D341Med (cell line): ENCODE measurements at regions not wholly inside any gene's neighbourhood (a gene's known extent, or its start where the extent isn't known, plus 50 kb on each side); places are given as distances from the start of the nearest gene placed in this dataset.

Experiments used
- DNase-seq: peaks from one replicate; pipeline ENCODE4 v3.0.0; 2012; ENCODE audit warnings: low spot score

DNA sequence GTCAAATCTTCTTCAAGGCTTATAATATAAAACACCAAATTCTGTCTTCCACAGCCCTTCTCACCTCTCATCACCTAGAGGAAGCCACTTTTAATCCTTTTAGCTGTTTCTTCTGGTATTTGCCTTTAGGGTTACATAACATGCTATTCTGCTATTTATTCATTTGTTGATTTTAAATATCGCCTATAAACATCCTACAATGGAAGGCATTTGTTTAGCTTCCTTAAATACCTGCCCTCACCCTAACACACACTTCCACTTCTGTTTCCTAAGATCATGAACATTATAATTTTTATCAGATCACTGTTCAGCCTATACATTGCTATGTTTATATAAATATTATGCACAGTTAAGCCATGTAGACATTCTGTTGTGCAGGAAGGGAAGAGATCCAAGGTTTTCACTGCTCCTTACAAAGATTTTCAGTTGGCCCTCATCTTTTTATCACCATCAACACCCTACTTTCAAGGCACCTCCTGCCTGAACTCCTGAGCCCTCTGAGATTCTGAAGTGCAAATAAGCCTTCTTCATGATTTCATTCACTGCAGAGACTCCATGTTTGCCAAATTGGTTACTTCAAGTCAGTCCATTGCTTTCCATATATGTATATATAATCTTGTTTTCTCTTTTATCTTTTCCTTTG lies 356.9 kb upstream of the ACTBL2 start:
- no peak for DNase-seq

DNA sequence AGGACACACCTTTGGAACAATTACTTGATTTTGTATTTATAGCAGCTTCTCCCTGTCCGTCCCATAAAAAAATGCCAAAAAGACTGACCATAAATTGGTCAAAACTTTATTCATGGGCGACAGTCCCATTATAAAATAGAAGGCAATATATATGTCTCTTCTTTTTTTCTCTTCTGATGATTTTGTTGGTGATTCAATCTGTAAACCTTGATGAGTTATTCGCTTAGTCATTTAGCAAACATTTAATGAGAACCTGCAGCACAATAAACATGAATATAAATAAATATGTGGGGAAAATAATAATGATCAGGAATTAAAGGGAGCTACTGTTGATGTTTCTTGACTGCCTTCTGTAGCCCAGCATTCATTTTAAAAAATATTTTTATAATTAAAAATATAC lies 356.4 kb upstream of the ACTBL2 start:
- no peak for DNase-seq

DNA sequence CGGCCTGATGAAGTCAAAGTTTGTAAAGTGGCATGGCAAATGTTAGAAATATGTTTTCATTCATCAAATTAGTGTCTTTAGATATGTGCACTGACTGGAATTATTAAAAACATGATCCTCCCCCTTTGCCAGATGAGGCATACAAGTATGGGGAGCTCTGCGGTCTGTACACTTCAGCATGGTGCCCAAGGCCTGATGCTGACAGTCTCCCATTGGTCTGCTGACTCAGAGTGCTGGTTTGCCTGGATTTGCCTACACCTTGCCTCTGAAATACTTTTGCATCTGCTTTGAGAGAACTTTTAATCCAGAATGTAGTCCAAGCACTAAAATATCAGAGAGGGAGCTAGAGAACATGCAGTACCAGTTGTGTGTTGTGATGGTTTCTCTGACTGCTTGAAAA lies 354.3 kb upstream of the ACTBL2 start:
- DNase-seq: no peak

DNA sequence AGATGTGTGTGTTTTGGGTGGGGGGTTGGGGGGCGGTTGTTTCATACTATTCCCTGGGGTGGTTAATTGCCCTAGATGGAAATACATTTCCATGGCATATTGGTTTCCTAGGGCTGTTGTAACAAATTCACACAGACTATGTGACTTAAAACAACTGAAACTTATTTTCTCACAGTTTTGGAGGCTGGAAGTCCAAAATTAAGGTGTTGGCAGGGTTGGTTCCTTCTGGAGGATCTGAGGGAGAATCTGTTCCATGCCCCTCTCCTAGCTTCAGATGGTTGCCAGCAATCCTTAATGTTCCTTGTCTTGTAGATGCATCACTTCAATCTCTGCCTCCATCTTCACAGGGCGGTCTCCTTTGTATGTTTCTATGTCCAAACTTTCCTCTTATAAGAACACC lies 353.7 kb upstream of the ACTBL2 start:
- no peak for DNase-seq

DNA sequence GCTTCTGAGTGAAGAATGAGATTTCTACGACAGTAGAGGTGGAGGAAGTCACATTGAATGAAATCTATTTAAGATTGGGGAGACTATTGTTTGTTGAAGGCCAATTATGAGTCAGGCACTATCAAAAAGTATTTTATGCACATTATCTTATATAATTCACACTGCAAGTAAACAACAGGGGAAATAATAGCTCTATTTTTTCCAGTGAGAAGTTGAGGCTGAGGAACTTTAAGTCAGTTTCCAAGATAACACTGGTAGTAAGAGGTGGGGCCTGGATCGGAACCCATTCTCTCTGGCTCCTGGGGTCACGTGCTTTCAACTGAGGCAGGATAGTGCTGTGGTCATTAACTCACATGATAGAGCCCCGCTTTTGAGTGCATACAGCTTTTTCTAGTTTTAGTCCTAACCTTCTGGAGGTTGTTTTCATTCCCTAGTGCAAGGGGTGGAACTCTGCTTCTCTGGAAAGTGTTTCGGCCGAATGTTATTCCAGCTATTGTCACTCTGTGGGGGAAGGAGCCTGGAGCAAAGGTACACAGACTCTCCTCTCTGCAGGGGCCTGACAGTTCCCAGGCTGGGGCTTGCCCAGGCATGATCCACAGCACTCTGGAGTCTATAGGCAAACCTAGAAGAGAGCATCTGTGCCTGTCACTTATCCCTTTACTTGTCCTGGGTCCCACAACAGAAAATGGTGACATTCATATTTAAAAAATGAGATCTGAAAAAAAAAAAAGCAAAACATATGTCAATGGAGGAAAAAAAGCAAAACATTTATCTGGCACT lies 352.4 kb upstream of the ACTBL2 start:
- peak; percentile 51 for DNase-seq

DNA sequence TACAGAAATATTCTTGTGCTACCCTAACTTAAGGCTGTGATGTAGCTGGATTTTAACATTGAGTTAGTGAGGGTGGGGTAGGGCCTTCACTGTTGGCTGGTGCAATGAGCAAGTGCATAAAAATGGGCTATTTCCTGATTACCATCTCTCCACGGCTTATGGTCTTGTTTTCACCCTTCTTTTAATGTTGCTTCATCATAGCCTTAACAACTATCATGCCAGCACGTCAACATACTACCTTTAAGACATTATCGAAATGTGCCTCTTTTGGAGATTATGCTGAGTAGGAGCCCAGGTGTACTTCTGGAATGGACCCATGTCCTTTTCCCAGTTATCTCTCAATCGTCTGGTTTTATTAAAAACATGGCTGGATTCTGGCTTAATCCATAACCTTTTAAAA lies 350.9 kb upstream of the ACTBL2 start:
- DNase-seq: no peak

DNA sequence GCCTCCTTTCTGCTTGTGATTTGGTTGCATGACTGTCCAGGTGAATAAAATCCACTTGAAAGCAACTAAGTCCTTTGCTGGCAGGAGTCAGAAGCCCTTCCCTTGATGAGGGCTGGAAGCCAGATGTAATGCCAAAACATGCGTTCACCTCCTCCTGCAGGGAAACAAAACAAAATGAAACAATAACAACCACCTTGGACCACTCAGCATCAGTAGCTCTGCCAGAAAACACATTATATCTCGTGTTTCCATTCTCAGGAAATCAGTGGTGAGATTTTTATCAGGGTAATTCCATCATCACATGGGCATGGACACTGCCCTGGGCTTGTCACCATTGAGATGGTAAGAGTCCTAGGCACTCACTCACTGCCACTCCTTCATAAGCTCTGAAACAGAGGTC lies 350.3 kb upstream of the ACTBL2 start:
- DNase-seq: no peak

DNA sequence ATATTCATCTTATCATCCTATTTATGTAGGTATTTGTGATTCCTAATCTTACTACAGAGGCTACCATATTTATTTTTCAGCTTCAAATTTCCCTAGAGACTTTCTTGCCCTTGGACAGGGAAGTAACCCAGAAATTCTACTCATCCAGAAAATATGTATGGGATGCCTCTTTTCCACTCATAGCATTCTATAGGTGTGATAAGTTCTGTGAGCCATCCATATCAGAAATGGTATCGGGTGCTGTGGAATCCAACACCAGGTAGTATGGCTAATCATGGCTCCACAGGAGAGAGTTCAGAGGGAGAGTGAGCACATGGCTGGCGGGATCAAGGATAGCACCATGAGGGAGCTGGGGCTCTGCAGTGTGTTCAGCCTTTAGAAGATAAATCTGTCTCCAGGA lies 349.3 kb upstream of the ACTBL2 start:
- DNase-seq: no peak

DNA sequence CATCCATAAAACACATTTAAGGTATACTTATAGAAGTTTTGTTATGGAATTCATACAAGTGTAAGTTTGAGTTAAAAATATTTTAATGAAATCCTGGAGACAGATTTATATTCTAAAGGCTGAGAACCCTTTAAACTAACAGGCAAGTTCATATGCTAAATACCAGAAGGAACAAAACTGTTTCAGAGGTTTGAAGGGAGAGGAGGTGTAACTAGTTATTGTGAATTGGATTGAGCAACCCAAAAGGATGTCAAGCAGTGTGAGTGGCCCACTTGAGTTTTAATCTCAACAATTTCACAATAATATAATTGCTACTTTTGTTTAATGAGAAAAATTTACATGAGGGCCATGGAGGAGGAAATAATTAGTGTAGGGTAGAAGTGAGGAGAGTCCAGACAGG lies 348.5 kb upstream of the ACTBL2 start:
- DNase-seq: no peak

DNA sequence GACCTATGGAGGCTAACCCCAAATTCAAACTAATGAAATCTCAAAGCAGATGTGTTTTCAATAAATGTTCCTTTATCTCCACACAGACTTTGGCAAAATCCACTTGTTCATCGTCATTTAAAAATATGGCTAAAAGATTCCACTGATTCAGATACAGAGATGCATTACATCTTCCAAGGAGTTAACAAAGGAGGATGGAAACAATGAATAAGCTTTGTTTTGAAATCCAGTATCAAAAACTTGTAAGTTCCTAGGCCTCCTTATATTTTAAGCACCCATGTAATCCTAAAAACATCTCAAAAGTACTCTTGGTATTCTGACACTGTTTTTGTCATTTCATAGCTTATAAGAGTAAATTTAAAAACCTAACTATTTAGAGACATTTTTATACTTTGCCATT lies 345.6 kb upstream of the ACTBL2 start:
- no peak for DNase-seq

DNA sequence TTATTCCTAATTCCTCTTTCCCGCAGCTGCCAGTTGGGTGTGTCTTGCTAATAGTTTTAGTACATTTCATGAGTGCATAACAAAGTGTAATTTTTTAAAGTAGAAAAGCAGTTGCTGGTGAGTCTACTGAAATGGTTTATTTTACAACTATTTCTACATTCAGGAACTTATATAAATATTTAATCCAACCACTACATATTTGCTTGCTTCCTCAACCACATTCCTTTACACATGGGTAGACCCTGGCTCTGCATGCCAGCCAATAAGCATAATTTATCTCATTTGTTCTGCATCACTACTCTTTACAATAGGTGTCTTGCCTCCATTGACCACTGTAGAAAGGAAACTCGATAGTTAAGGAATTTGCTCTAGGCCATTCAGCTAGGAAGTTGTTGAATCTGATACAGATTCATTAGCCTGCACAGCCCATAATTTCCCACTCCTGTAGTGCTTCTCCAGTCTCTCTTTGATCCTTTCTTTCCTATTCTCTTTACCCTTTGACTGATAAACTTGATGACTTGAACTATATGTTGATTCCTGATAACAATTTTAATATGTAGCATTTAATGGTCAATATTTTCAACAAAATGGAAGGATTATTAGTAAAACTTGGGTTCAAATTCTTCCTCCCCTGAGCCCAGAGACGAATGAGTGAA lies 342.5 kb upstream of the ACTBL2 start:
- no peak for DNase-seq

DNA sequence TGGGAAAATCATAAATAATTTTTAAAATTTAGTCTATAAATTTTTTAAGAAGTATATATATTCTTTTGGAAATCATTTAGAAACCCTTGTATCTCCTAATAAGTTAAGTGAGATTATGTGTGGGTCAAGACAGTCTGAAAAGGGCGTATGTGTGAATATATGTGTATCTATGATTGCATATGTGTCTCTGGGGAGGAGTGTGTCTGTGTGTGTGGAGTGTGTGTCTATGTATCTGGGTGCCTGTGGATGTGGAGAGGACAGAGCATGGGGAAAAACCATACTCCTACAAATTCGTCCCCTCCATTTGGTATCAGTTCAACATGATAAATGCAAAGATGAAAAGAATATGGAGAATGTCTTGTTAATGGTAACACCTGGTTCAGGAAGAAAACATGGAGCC lies 342.0 kb upstream of the ACTBL2 start:
- DNase-seq: no peak

DNA sequence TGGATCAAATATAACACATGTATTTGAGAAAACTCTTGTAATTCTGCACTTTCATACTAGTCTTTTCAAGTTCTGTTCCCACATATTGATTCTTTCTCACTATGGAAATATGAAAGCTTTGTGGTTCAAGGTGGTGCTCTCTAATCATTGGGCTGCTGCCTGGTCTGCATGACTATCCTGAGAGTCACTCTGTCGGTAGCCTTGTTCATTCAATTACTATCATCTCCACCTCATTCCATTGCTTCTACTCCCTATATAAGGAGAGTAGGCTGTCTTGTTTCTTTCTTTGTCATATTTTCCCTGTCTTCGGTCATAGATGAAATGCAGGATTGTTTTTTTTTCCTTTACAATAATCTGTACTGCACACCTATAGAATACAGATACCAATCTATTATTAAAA lies 341.4 kb upstream of the ACTBL2 start:
- DNase-seq: no peak

DNA sequence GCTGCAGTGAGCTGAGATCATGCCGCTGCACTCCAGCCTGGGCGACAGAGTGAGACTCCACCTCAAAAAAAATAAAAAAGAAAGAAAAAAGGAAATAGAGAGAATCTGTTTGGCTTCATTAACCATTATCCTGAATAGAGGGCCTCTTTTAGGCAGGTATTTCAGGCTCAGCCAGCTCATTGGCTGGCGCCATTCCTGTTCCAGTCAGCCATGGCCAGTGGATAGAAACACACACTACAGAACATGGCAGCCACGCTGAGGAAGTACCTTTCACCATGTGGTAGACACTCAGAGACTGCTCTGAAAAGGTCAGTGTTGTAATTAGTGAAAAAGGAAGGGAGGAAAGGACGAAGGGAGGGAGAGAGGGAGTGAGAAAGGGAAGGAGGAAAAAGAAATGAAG lies 340.0 kb upstream of the ACTBL2 start:
- DNase-seq: no peak

DNA sequence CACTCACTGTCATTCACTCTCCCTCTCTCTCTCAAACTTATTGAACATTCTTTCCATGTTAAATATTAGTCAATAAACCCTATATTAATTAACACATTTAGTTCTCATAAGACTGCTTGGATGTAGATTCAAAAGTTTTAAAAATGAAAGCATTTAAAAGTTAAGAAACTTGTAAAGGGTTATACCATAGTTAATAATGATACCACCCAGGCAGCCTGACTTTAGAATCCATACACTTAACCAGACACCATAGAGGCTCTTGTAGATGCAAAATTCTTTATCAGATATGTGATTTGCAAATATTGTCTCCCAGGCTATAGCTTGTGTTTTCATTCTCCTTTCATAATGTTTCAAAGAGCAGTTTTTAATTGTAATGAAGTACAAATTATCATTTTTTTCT lies 335.8 kb upstream of the ACTBL2 start:
- no peak for DNase-seq

DNA sequence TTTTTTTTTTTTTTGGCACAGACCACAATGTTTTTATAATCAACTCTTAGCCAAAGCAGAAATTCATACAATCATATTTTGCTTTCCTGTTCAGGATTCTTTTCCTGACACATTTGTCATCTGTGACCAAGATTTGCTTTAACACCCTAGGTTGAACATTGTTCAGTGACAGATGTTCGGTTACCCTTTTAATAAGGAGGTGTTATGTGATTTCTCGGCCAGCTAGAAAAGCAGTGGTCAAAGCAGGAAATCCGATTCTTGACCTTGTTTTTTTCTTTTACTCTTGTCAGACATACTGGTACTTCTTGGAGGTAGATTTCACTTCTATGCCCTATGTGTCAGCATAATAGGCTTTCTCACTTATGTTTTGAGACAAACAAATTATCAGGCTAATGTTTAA lies 335.3 kb upstream of the ACTBL2 start:
- no peak for DNase-seq

DNA sequence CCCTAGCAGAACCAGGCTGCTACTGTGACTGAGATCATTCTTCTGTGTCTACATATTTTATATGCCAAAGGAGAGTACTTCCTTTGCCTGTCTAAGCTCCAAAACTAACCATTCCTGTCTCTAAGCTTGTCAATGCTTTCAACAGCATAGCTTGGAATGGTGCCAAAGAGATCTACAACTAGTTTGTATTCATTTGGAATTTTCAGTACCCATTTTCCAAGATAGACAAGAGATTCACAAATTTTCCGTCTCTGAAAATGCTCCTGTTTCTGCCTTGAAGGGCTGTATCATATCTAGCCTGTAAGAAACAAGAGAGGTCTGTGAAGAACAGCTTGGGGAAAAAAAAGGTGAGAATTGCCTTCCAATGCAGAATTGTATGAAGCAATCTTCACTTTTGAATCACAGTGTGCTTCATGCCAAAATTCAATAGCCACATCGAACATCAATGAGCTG lies 334.4 kb upstream of the ACTBL2 start:
- DNase-seq: no peak

DNA sequence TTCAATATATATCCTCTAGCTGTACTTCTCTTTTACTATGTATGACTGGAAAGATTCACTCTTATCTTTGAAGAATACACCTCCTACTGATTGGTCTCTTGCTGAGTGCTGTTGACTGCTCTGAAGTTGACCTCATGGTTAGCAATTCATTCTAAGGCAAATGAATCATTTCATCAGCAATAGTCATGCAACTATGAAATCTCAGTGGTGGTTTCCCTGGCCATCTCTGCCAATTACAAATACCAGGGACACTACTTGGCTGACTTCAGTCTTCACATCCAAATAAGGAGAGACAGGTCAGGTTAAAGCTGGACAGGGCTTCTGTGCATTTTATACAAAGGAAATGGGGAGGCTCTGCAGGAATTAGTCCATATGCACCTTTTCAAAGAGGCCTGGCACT lies 333.5 kb upstream of the ACTBL2 start:
- no peak for DNase-seq

DNA sequence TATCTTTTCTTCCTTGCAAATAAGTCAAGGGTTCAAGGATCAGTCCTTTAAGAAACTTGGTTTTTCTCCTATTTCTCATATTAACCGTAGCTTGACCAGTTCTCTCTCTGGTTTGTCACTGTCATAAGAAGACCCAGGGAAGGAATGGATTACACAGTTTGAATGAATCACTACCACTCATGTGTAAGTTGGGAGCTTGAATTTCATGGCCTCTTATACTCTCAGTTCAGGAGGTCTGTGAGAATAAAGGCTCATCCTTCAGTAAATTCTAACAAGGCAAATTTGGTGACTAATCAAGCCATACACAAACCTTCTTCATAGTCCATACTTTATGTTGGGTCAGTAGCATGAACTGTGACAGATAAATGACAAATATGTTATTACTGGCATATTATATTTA lies 323.1 kb upstream of the ACTBL2 start:
- no peak for DNase-seq

DNA sequence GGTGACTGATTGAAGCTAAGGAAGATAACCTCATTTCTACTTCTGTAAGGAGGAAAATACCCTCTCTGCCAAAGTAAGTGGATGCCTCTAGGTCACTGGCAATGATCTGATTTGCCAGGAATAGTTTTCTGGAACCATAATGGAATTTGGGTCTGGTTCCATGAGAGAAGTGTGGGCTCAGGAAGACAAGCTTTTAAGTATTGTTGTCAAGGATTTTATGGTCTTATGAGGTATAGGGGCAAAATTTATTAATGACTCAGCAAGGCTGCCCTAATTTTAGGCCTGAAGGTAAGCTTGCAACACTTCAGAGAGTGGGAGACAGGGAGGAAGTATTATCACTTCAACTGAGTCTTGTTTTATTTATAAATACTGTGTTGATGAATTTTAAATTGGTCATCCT lies 322.6 kb upstream of the ACTBL2 start:
- no peak for DNase-seq

DNA sequence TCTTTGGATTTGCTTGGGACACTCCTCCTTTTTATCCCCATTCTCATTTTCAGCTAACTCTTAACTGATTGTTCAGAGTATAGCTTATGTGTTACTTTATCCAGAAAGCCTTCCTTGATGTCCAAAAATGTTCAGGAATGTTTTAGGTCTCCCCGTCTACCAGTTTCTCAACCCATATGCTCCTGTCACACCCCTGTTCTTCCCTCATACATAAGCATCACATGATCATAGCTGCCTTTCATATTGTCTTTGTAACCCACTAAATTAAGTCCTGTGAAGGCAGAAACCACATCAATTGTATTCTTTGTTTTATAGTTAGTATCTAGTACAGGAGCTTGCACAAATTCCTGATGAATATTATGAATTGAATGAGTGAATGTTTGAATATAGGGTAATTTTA lies 321.9 kb upstream of the ACTBL2 start:
- no peak for DNase-seq

DNA sequence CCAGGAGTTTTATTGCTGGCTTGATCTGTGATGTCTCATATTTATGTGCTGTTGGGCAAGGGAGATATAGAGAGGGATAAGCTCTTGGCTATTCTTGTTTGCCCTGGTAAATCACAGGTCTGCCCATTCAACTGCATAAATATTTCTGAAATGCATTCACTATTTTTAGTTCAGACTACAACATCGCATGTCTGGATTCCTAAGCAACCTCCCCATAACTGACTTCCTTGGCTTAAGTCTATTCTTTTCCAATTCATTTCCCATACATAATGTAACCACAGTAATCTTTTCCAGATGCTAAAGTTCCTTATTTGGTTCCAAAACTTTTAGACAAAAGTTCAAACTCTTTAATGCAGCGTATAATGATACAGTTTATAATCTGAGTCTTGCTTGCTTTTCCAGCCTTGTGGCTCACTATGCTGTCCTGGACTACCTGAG lies 321.4 kb upstream of the ACTBL2 start:
- DNase-seq: no peak

DNA sequence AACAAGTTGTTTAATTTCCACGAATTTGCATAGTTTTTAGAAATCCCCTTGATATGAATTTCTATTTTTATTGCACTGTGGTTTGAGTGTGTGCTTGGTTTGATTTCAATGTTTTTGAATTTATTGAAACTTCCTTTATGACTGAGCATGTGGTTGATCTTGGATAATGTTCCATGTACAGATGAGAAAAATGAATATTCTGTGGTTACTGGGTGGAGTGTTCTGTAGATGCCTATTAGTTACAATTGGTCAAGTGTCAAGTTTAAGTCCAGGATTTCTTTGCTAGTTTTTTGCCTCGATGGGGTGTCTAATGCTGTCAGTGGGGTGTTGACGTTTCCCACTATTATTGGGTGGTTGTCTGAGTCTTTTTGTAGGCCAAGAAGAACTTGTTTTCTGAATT lies 319.5 kb upstream of the ACTBL2 start:
- DNase-seq: no peak
